HG02642 (cell line): ENCODE measurements at regions not wholly inside any gene's neighbourhood (a gene's known extent, or its start where the extent isn't known, plus 50 kb on each side); places are given as distances from the start of the nearest gene placed in this dataset.

Experiments
- ATAC-seq: cut with Tn5 transposase; IDR thresholded peaks from one replicate; pipeline ENCODE4 v1.9.1; 2021; ENCODE audit warnings: mild to moderate bottlenecking; ENCODE audit not compliant: unreplicated experiment, poor library complexity

DNA sequence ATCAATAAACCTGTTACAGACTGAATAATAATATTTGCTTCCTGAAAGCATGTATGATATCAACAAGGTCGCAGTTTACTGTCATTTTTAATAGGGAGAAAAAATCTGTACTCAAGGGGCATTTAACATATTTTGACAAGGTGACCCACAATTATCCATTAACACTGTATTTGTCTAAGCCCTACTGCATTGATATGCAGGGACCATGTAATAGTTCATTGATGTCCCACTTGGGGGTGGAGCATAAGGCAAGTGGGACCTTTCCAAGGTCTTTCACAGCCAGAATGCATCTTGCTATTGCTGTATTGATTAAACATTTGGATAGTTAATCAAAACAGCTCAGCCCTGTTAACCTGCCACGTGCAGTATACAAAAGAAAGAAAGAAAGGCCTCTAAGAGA lies 502.0 kb downstream of the NR2F1-AS1 start:
- no peak for ATAC-seq

DNA sequence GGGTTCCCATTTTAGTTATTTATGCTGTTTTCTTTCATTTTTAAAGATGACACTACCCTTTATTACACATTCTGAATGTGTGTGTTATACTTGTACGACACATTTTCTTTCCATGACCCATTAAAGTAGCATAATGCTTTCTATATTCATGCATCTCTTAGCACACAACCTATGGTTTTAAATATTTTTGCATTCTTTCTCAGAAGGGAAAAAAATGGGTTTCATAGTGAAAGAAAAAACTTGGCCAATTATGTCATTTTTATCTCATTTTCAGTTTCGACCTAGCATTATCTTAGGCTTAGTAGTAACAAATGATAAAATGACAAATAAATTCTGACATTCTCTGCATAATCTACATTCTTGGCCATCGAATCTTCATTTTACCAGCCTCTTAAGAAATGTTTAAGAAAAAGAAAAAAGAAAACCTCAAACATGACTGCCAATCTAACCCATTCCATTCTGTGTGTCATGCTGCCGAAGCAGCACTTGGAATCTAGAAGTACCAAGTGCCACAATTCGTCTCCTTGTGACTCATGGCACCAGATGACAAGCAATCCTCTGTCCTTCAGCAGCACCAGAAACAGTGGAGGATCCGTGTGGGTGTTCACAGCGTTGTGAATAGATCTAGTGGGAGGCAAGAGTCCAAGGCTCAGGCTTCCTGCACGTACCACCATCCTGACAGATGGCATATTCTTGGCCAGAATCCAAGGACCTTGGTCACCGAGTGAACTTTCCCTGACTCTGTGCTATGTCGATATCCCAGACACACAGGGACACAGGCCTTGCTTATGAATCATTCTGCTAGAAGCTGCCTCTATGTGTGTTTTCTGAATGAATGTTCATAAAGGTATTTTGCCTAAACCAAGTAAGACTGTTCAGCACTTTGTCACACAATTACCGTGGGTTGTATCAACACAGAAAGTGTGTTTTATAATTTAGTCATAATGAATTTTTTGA lies 502.7 kb downstream of the NR2F1-AS1 start:
- peak; percentile 65 for ATAC-seq

DNA sequence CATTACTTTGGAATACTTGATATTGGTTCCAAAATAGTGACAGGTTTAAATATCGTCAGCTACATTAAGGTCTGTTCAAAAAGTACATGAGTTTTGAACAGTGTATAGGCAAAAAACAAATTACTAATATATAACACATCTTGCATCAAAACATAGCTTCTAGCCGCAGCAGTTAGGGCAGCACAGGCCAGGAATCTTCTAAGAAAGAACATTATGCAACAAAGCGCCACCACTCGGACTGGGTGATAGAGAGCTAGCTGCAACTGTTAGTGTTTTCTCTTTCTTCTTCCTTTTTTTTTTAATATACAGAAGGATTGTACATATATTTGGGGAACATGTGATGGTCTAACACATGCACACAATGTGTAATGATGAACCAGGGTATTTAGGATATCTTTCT lies 504.5 kb downstream of the NR2F1-AS1 start:
- no peak for ATAC-seq

DNA sequence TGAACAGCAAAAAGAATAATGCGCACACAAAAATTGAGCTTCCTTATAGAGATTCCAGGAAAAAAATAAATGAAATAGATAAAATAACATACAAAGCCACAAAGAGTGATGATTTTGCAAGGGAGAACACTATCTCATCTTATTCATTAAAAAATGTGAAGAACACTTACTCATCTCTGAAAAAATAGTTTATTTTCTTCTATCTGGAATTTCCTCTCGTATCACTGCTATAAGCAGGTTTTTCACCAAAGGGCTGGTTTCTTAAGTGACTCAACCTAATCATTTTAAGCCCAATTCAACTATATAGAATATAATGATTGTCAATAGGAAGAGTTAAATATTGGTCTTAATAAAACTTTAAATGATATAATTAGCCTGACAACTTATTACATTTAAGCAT lies 504.9 kb downstream of the NR2F1-AS1 start:
- ATAC-seq, result no peak

DNA sequence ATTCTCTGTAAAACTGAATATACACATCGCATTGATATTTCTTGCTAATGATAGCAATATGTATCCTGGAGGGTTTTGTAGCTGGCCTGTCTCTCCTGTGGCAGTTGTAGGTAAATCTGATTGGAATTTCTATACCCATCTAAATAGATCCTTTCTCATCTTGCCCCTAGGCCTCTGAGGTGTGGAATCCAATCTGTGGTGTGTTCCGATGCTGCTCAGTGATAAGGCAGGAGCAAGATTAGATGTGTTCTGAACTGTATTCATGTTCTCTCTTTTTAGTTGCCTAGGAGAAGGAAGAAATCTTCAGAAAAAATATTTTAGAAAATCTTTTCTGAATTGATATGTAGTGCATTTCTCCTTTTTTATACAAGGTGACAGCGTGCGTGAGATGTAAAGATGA lies 507.5 kb downstream of the NR2F1-AS1 start:
- ATAC-seq, result no peak

DNA sequence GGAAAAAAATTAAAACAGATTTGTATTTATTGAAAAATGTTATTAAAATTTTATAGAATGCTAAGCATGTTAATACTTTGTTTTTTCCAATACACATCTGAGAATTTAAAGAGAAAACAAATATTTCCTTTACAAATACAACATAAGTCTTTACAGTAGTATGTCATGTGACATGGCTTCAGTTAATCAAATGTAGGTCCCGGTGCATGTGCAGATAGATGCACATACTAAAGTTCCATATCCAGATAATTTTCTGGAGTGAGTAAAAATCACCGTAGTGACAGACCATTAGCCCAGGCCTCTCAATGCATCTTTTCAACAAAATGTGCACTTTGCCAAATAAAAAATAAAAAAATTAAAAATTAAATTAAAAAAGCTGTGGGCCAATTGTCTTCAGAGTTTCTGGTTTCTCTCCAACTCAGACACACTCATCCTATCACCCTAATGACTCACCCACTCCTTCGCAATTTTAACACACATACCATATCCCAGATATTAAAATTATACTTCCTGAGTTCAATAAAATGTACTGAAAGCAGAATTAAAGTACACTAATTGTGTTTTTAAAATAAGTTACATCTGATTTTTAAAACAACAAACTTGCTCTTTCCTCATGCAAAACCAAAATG lies 508.1 kb downstream of the NR2F1-AS1 start:
- ATAC-seq, result no peak

DNA sequence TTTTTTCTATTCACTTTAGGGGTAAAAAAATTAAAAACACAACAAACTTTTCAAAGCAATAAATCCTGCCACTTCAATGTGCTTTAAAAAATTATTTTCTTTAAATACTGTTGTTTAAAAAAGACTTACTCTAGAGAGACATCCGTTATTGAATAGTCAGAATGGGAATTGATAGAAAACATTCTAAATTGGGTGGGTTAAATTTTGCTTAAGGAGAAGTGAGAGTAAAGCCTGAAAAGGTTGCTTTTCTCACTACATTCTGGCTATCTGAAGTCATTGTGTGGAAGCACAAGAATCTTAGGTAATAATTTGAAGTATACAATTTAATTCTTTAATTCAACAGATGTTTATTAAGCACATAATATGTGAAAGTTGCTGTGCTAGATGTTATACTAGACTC lies 509.3 kb downstream of the NR2F1-AS1 start:
- no peak for ATAC-seq

DNA sequence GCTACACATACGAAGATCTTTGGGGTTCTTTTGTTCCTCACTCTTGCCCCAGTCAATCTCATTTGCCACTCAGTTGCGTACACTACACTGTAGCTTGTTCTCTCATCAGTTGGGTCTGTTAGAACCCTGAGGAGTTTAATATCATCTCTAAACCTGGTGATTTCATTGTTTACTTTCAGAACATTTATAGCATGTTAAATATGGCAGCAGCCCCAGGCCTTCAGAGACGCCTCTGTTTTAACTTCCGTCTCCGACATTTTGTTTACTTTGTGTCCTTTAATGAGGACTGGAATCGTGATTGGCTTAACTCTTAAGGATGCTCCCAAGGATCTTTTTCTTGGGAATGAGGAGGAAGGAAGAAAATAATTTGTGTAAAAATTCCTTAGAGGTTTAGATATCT lies 510.1 kb downstream of the NR2F1-AS1 start:
- ATAC-seq, result no peak

DNA sequence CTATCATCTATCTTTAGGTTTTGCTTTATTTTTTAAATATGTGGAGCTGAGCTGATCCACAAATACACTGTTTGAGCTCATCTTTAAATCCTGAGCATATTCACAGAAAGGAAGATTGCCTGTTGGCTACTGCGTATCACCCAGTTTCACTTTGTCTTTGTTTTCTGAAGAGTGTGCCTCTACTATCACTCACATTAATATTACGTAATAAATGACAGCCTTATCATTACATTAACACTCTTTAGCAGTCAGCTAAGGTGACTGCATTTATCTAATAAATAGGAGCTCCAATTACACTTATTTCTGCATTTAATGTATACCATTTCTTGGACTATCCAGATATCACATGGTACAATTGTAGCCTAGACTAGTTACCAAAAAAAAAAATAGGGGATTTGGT lies 511.7 kb downstream of the NR2F1-AS1 start:
- no peak for ATAC-seq

DNA sequence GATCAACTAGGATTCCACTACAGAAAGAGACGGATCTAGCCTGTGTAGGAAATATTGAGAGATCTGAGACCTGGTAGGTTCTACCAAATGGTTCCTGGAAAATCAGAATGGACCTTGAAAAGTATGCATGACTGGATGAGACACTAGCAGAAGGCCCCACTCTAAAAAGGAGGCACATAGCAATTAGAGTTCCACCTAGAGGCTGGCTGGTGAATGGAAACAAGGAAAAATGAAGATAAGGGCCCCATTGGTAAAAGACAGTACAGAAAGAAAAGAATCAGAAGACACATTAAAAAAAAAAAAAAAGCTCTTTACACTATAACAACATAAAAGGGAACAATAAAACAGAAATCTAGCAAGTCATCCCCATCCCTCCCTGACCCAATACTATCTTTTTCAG lies 518.5 kb downstream of the NR2F1-AS1 start:
- no peak for ATAC-seq

DNA sequence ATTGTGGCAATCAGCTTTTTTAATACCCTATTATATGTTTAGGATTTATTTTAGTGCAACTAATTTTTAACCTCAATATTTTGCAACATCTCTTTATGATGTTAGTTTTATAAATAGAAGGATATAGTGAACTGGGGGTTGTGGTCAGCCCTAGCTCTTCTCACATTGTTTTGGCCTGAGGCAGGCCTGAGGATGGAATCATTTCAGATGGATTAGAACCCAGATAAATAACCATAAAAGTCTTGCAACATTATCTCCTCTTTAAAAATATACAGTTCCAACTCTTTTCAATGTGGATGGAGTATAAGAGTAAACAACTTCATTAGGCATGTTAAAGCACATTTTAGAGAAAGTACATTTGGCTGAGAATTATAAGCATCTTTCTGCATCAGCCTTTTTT lies 522.7 kb downstream of the NR2F1-AS1 start:
- ATAC-seq, result no peak

DNA sequence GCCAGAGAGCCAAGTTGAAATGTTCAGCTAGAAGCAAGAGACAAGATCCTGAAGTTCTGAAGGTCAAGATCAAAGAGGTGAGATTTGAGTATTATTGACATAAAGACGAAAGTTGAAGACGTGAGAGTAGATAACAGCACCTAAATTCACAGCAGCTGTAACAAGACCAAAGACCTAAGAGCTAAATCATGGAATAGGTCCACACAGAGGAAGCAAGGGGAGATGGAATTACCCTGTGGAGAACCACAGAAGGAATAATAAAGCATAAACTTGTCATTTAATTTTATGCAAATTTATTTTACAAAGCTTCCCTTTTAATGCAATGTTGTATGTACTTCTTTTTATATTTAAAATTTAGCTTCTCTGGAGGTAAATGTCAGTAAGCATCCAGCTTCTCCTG lies 523.7 kb downstream of the NR2F1-AS1 start:
- ATAC-seq, result no peak

DNA sequence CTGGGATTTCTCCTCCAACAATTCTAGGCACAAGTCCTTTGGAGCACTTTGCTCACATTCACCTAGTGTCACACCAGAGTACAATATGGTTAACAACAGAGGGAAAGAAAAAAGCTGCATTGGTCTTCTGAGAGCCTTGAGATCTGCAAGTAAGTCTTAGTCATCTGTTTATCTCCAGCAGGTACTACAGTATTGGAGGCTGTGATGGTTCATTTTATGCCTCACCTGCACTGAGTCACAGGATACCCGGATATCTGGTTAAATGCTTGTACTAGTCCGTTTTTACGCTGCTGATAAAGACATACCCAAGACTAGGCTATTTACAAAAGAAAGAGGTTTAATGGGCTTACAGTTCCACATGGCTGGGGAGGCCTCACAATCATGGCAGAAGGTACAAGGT lies 525.0 kb downstream of the NR2F1-AS1 start:
- no peak for ATAC-seq

DNA sequence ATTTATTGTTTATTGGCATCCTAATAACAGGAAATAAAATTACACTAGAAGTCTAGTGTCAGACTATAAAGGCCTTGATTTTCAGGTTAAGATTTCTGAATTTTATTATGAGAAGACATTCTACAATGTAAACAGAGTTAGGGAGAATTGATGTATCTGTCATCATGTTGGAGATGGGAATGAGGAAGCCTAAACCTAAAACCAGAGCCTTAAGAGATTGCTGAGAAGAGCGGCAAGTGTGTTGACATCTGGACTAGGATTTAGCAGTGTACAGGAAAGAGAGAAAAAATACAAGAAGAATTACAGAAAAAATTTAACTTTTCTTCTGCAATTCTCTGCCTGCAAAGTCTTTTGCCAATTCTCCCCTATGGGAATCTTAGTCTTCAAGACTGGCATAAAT lies 525.5 kb downstream of the NR2F1-AS1 start:
- no peak for ATAC-seq

DNA sequence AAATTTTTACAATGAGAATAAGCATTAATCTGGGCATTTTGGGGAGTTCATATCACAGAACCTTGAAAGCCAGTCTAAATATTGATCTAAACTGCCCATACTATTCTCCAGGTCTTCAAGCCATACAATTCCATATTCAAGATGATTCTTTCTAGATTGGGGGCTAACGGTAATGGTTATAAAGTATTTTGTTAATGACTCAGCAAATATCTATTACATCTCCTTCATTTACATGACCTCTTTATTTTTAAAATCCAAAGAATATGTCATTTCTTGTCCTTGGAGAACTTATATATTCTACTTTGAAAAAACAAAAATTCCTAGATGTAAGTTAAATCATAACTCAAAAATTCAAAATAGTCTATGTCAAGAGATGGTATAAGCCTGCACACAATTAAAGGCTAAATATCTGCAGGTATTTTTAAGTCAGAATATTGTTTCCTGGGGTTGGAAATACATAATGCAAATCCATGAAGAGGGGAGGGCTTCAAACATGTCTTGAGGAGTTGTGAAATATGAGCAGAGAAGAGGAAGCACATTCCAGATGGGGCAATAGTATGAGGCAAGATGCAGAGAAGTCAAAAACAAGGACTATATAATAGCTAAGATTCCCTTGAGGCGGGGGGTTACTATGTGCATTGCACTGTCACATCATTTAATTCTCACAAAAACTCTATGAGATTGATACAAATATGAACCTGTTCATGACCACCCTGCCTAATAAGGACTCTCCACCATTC lies 526.4 kb downstream of the NR2F1-AS1 start:
- no peak for ATAC-seq

DNA sequence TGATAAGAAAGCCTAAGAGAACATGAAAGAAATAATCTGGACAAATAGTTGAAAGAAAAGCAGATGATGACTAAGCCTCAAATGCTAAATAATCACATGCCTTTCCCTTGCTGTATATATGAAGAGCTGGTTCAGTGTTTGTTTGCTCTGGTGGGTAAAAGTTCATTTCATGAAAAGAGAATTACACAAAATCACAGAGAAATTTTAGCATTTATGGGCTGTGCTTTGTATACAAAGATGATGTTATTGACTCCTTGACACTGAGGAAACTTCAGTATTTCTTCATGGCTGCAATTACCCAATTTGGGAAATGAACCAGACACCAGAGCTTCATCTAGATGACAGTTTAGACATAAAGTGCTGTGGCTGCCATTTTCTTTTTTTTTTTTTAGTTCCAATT lies 527.2 kb downstream of the NR2F1-AS1 start:
- ATAC-seq, result no peak

DNA sequence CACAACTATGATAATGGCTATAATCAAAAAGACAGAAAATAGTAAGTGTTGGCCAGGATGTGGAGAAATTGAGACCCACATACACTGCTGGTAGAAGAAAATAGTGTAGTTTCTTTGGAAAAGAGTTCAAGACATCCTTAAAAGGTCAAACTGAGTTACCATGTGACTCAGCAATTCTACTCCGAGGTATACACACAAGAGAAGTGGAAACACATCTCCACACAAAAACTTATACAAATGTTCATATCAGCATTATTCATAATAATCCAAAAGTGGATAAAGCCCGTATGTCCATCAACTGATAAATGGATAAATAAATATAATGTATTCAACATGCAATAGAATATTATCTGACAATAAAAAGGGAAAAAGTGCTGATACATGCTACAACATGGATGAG lies 532.2 kb downstream of the NR2F1-AS1 start:
- no peak for ATAC-seq

DNA sequence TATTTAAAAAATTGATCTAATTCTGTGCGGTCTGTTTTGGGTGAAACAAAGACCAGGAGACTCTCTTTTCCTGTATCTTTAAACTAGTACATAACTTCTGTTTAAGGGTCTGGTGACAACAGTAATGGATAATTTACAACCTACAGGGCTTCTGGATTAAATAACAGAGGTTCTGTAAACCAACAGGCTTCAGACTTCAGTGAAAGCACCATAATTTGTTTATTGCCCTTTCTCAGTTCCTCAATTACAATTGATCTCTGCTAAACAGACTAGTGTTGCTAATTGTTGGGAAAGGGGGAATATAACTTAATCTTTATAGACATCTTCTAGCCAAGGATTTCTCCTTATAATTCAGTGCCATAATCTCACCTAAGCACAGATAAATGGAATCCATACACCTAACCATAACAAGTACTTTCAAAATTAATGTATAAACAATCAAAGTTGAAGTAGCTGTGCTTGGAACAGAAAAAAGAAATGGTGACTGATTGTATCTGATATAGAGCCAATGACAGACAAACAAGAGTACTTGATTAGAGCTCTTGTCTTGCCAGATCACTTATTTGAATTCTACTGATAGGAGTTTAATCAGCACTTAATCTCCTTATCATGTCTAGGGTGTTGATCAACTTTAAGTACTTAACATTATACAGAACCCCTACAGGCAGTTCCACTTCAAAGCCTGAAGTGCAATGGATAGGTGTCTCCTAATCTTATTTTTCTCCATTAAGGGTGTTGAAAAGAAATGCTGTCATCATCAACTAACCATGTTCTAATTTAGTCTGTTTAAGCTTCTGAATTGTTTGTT lies 536.0 kb downstream of the NR2F1-AS1 start:
- ATAC-seq, result no peak

DNA sequence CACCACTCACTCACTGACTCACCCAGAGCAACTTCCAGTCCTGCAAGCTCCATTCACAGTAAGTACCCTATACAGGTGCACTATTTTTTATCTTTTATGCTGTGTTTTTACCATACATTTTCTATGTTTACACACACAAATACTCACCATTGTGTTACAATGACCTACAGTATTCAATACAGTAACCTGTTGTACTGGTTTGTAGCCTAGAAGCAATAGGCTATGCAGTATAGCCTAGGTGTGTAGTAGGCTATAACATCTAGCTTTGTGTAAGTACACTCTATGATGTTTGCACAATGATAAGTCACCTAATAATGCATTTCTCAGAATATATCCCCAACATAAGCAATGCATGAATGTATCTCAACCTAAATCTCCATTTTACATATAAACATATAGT lies 541.1 kb downstream of the NR2F1-AS1 start:
- no peak for ATAC-seq
